HT1080 (cell line): ENCODE measurements at regions not wholly inside any gene's neighbourhood (a gene's known extent, or its start where the extent isn't known, plus 50 kb on each side); places are given as distances from the start of the nearest gene placed in this dataset.
A peak's percentile ranks its signal among the peaks of the same experiment; 100 is the strongest.

Source experiments
- DNase-seq: peaks from one replicate; pipeline ENCODE4 v3.0.0-alpha.2; 2015; ENCODE audit warnings: low read depth

GRCh38 chr9:118384531-118385100 lies 680.4 kb downstream of the TLR4 start:
- DNase-seq, result no peak

GRCh38 chr9:118395415-118395814 lies 691.2 kb downstream of the TLR4 start:
- peak; percentile 38 for DNase-seq

- no peak for DNase-seq
Observed at GRCh38 chr9:118401546-118401945, 697.3 kb downstream of the TLR4 start.

- DNase-seq, result no peak
Observed at GRCh38 chr9:118414676-118415075, 710.5 kb downstream of the TLR4 start.

- DNase-seq, result peak; percentile 88
Observed at GRCh38 chr9:118418887-118419565, 714.8 kb downstream of the TLR4 start.

- no peak for DNase-seq
Observed at GRCh38 chr9:118419676-118420075, 715.5 kb downstream of the TLR4 start.

GRCh38 chr9:118422508-118422907 lies 718.3 kb downstream of the TLR4 start:
- DNase-seq, result no peak

GRCh38 chr9:118423021-118423420 lies 718.8 kb downstream of the TLR4 start:
- no peak for DNase-seq

GRCh38 chr9:118423721-118424120 lies 719.5 kb downstream of the TLR4 start:
- DNase-seq, result no peak

GRCh38 chr9:118426772-118427171 lies 722.6 kb downstream of the TLR4 start:
- no peak for DNase-seq

- DNase-seq, result no peak
Observed at GRCh38 chr9:118438810-118439209, 734.6 kb downstream of the TLR4 start.

- no peak for DNase-seq
Observed at GRCh38 chr9:118439441-118439840, 735.2 kb downstream of the TLR4 start.

- no peak for DNase-seq
Observed at GRCh38 chr9:118444403-118444802, 740.2 kb downstream of the TLR4 start.

- DNase-seq, result no peak
Observed at GRCh38 chr9:118446943-118447639, 742.9 kb downstream of the TLR4 start.

- no peak for DNase-seq
Observed at GRCh38 chr9:118449554-118449953, 745.4 kb downstream of the TLR4 start.

GRCh38 chr9:118455259-118455658 lies 751.1 kb downstream of the TLR4 start:
- DNase-seq, result peak; percentile 4

GRCh38 chr9:118455788-118456187 lies 751.6 kb downstream of the TLR4 start:
- peak; percentile 1 for DNase-seq

- no peak for DNase-seq
Observed at GRCh38 chr9:118457171-118458000, 753.2 kb downstream of the TLR4 start.

GRCh38 chr9:118459913-118460312 lies 755.7 kb downstream of the TLR4 start:
- no peak for DNase-seq

- DNase-seq, result no peak
Observed at GRCh38 chr9:118463419-118463818, 759.2 kb downstream of the TLR4 start.

- no peak for DNase-seq
Observed at GRCh38 chr9:118473521-118473920, 769.3 kb downstream of the TLR4 start.

GRCh38 chr9:118478752-118479151 lies 774.5 kb downstream of the TLR4 start:
- DNase-seq, result no peak
